ENCODE measurements at regions not wholly inside any gene's neighbourhood (a gene's known extent, or its start where the extent isn't known, plus 50 kb on each side); places are given as distances from the start of the nearest gene placed in this dataset.

- Histone ChIP-seq H3K27ac (ENCODE audit: low read depth, low read length) (no peak overlapping the region), H4K20me1 (ENCODE audit: low read depth, low read length) (no peaks in the 10 kb centered on the region), H3K79me2 (ENCODE audit: insufficient read depth, low read length) (no peaks in the 10 kb centered on the region), H2AFZ (ENCODE audit: low read depth, low read length, severe bottlenecking) (no peak overlapping the region), H3K4me2 (ENCODE audit: low read depth, low read length, poor library complexity, severe bottlenecking) (no peak overlapping the region), H3F3A (ENCODE audit: insufficient read depth) (no peaks in the 10 kb centered on the region), H3K9ac (ENCODE audit: low read length) (no peak overlapping the region), H3K9me3 (ENCODE audit: insufficient read depth, low read length) (no peaks in the 10 kb centered on the region), H3K4me3 (ENCODE audit: insufficient read depth, low read length, poor library complexity, severe bottlenecking) (no peak overlapping the region), H3K27me3 (ENCODE audit: low read length) (no peaks in the 10 kb centered on the region), H3K36me3 (ENCODE audit: low read length) (no peaks in the 10 kb centered on the region), H3K9me2 (replicated peaks; ENCODE audit: insufficient read depth, low read length) (no peaks in the 10 kb centered on the region)
- TF ChIP-seq EZH2phosphoT487 (conservative IDR thresholded peaks at IDR 0.05; ENCODE audit: low read length) (no peak), CTCF (IDR thresholded peaks at IDR 0.05; ENCODE audit: insufficient read depth, low read length, poor library complexity, severe bottlenecking) (no peak)
Measured at GRCh38 chr2:58922245-58922644, 681.1 kb upstream of the FANCL start.

GRCh38 chr2:58921676-58922075, 680.6 kb upstream of the FANCL start:
- Histone ChIP-seq H3K4me3 (ENCODE audit: insufficient read depth, low read length, poor library complexity, severe bottlenecking) (no peak overlapping the region), H2AFZ (ENCODE audit: low read depth, low read length, severe bottlenecking) (no peak overlapping the region), H3K9me3 (ENCODE audit: insufficient read depth, low read length) (no peaks in the 10 kb centered on the region), H3K4me2 (ENCODE audit: low read depth, low read length, poor library complexity, severe bottlenecking) (no peak overlapping the region), H3K9ac (ENCODE audit: low read length) (no peak overlapping the region), H4K20me1 (ENCODE audit: low read depth, low read length) (no peaks in the 10 kb centered on the region), H3K36me3 (ENCODE audit: low read length) (no peaks in the 10 kb centered on the region), H3K79me2 (ENCODE audit: insufficient read depth, low read length) (no peaks in the 10 kb centered on the region), H3K27me3 (ENCODE audit: low read length) (no peaks in the 10 kb centered on the region), H3K9me2 (replicated peaks; ENCODE audit: insufficient read depth, low read length) (no peaks in the 10 kb centered on the region), H3K27ac (ENCODE audit: low read depth, low read length) (no peak overlapping the region), H3F3A (ENCODE audit: insufficient read depth) (no peaks in the 10 kb centered on the region)
- TF ChIP-seq EZH2phosphoT487 (conservative IDR thresholded peaks at IDR 0.05; ENCODE audit: low read length) (no peak), CTCF (IDR thresholded peaks at IDR 0.05; ENCODE audit: insufficient read depth, low read length, poor library complexity, severe bottlenecking) (no peak)

- H4K20me1 ChIP-seq (ENCODE audit: low read depth, low read length), result no peaks in the 10 kb centered on the region
- no peaks in the 10 kb centered on the region for H3K9me2 ChIP-seq (replicated peaks; ENCODE audit: insufficient read depth, low read length)
- no peaks in the 10 kb centered on the region for H3F3A ChIP-seq (ENCODE audit: insufficient read depth)
- TF ChIP-seq EZH2phosphoT487 (conservative IDR thresholded peaks at IDR 0.05; ENCODE audit: low read length), result no peak
- TF ChIP-seq CTCF (IDR thresholded peaks at IDR 0.05; ENCODE audit: insufficient read depth, low read length, poor library complexity, severe bottlenecking), result no peak
- no peak overlapping the region for H2AFZ ChIP-seq (ENCODE audit: low read depth, low read length, severe bottlenecking)
- no peak overlapping the region for H3K4me3 ChIP-seq (ENCODE audit: insufficient read depth, low read length, poor library complexity, severe bottlenecking)
- no peaks in the 10 kb centered on the region for H3K79me2 ChIP-seq (ENCODE audit: insufficient read depth, low read length)
- no peak overlapping the region for H3K4me2 ChIP-seq (ENCODE audit: low read depth, low read length, poor library complexity, severe bottlenecking)
- no peak overlapping the region for H3K27ac ChIP-seq (ENCODE audit: low read depth, low read length)
- H3K9me3 ChIP-seq (ENCODE audit: insufficient read depth, low read length), result no peaks in the 10 kb centered on the region
- no peaks in the 10 kb centered on the region for H3K36me3 ChIP-seq (ENCODE audit: low read length)
- H3K9ac ChIP-seq (ENCODE audit: low read length), result no peak overlapping the region
- H3K27me3 ChIP-seq (ENCODE audit: low read length), result no peaks in the 10 kb centered on the region
Measured at GRCh38 chr2:58920001-58920400, 678.9 kb upstream of the FANCL start.

- no peak overlapping the region for H3K4me3 ChIP-seq (ENCODE audit: insufficient read depth, low read length, poor library complexity, severe bottlenecking)
- H3K9ac ChIP-seq (ENCODE audit: low read length), result no peak overlapping the region
- H3K27ac ChIP-seq (ENCODE audit: low read depth, low read length), result no peak overlapping the region
- H2AFZ ChIP-seq (ENCODE audit: low read depth, low read length, severe bottlenecking), result no peak overlapping the region
- H3F3A ChIP-seq (ENCODE audit: insufficient read depth), result no peaks in the 10 kb centered on the region
- no peaks in the 10 kb centered on the region for H3K27me3 ChIP-seq (ENCODE audit: low read length)
- H3K79me2 ChIP-seq (ENCODE audit: insufficient read depth, low read length), result no peaks in the 10 kb centered on the region
- no peak overlapping the region for H3K4me2 ChIP-seq (ENCODE audit: low read depth, low read length, poor library complexity, severe bottlenecking)
- H4K20me1 ChIP-seq (ENCODE audit: low read depth, low read length), result no peaks in the 10 kb centered on the region
- H3K9me3 ChIP-seq (ENCODE audit: insufficient read depth, low read length), result no peaks in the 10 kb centered on the region
- no peaks in the 10 kb centered on the region for H3K9me2 ChIP-seq (replicated peaks; ENCODE audit: insufficient read depth, low read length)
- TF ChIP-seq CTCF (IDR thresholded peaks at IDR 0.05; ENCODE audit: insufficient read depth, low read length, poor library complexity, severe bottlenecking) (no peak), EZH2phosphoT487 (conservative IDR thresholded peaks at IDR 0.05; ENCODE audit: low read length) (no peak)
- H3K36me3 ChIP-seq (ENCODE audit: low read length), result no peaks in the 10 kb centered on the region
Measured at GRCh38 chr2:58919316-58919715, 678.2 kb upstream of the FANCL start.
